Common myeloid progenitor, CD34-positive (primary cell): ENCODE measurements at regions not wholly inside any gene's neighbourhood (a gene's known extent, or its start where the extent isn't known, plus 50 kb on each side); places are given as distances from the start of the nearest gene placed in this dataset.

Experiments
- CTCF ChIA-PET: fragments of 350-600 bp; sonication (Branson Sonifier 250); formaldehyde crosslinking; loops from one replicate; lab custom pipeline; 2021; ENCODE audit warnings: antibody characterized with exemption; lab: Charles Lee
- POLR2A ChIA-PET: fragments of 350-600 bp; sonication (Branson Sonifier 250); formaldehyde crosslinking; loops from one replicate; lab custom pipeline; 2021; ENCODE audit warnings: antibody characterized with exemption; lab: Charles Lee
- DNase-seq, 3 donors: peaks; one replicate each; pipeline versions ENCODE4 v3.0.0 to v3.0.0-alpha.2; 2013
- H3K27ac ChIP-seq, 2 experiments: 1 replicate in 1 of 2; 2 replicates in 1 of 2; pipeline ENCODE4 v1.7.0; 2013; ENCODE audit warnings: inconsistent platforms in 2 of 2, low read length in 2 of 2, mild to moderate bottlenecking in 2 of 2, low read depth in 1 of 2, moderate library complexity in 1 of 2; ENCODE audit not compliant: severe bottlenecking in 2 of 2, insufficient read depth in 1 of 2, poor library complexity in 1 of 2
- H3K27me3 ChIP-seq, 5 experiments: replicated peaks in 2 of 5; 1 replicate in 3 of 5; 2 replicates in 2 of 5; pipeline versions ENCODE4 v1.6.1 to v1.7.0; 2013; ENCODE audit warnings: low read length in 4 of 5, mild to moderate bottlenecking in 2 of 5, moderate library complexity in 2 of 5, inconsistent platforms in 1 of 5; ENCODE audit not compliant: insufficient read depth in 5 of 5, control insufficient read depth in 4 of 5
- H3K36me3 ChIP-seq, 4 experiments: 1 replicate in 2 of 4; 2 replicates in 2 of 4; pipeline versions ENCODE4 v1.6.1 to v1.7.0; 2013; ENCODE audit warnings: low read length in 3 of 4, control low read depth in 1 of 4, mild to moderate bottlenecking in 1 of 4; ENCODE audit not compliant: control insufficient read depth in 4 of 4, insufficient read depth in 4 of 4
- H3K4me1 ChIP-seq, 4 experiments: 1 replicate in 3 of 4; 2 replicates in 1 of 4; pipeline versions ENCODE4 v1.6.1 to v1.7.1; 2013; ENCODE audit warnings: low read length in 3 of 4, mild to moderate bottlenecking in 3 of 4, control low read depth in 1 of 4, inconsistent platforms in 1 of 4, moderate library complexity in 1 of 4; ENCODE audit not compliant: control insufficient read depth in 4 of 4, insufficient read depth in 4 of 4; ENCODE audit errors: control extremely low read depth in 1 of 4
- H3K4me3 ChIP-seq, 7 experiments: 1 replicate in 4 of 7; 2 replicates in 3 of 7; pipeline versions ENCODE4 v1.5.1 to v1.7.0; 2013; ENCODE audit warnings: mild to moderate bottlenecking in 7 of 7, low read length in 6 of 7, moderate library complexity in 6 of 7, inconsistent platforms in 2 of 7, low read depth in 2 of 7, control low read depth in 1 of 7; ENCODE audit not compliant: insufficient read depth in 4 of 7, control insufficient read depth in 1 of 7; ENCODE audit errors: extremely low read depth in 1 of 7
- H3K9me3 ChIP-seq, 5 experiments: 1 replicate in 4 of 5; 2 replicates in 1 of 5; pipeline versions ENCODE4 v1.6.1 to v1.7.1; 2013; ENCODE audit warnings: low read length in 4 of 5, mild to moderate bottlenecking in 2 of 5, inconsistent platforms in 1 of 5, low read depth in 1 of 5, moderate library complexity in 1 of 5; ENCODE audit not compliant: control insufficient read depth in 4 of 5, insufficient read depth in 2 of 5; ENCODE audit errors: control extremely low read depth in 1 of 5
- WGBS: methylation state at CpG from one replicate; pipeline ENCODE4 v1.1.5; 2013; ENCODE audit not compliant: insufficient coverage; 5-methylcytosine and 5-hydroxymethylcytosine counted together

DNA sequence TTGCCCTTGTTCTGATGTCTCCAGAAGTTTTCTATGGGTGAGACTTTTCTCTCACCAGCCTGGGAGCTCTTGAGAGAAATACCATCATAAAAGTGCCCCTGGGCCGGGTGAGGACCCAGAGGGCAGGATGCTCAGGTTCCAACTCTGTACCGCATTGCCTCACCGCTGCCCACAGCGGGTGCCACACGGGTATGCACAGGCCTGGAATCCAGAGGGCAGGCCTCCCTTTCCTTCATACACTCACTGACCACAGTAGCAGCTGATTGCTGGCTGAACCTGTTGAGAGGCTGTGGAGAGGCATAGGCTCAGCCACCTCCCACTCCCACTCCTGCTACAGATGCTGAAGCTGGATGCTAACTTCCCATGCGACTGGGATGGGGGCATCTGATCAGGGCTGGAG, 293.8 kb downstream of the CYP26B1 start:
- no peak for DNase-seq
- no peaks in the 10 kb centered on the region for H3K4me1 ChIP-seq
- H3K4me3 ChIP-seq = no peak overlapping the region
- CTCF ChIA-PET = no interaction called here
- H3K27me3 ChIP-seq = peaks cover 0 to 37% (median 9%) of the 10 kb centered on the region in 5 experiments
- WGBS = 100% methylated on average over 3 of the region's 6 CpGs
- H3K9me3 ChIP-seq = peaks cover 0 to 8% (median 1%) of the 10 kb centered on the region in 5 experiments
- no peak overlapping the region for H3K27ac ChIP-seq
- H3K36me3 ChIP-seq = no peaks in the 10 kb centered on the region
- POLR2A ChIA-PET = no interaction called here

- peaks cover 0 to 37% (median 9%) of the 10 kb centered on the region in 5 experiments for H3K27me3 ChIP-seq
- no peaks in the 10 kb centered on the region for H3K4me1 ChIP-seq
- no peak overlapping the region for H3K4me3 ChIP-seq
- CTCF ChIA-PET = no interaction called here
- no peak overlapping the region for H3K27ac ChIP-seq
- H3K36me3 ChIP-seq = no peaks in the 10 kb centered on the region
- no peak for DNase-seq
- peaks cover 0 to 8% (median 1%) of the 10 kb centered on the region in 5 experiments for H3K9me3 ChIP-seq
- WGBS = 38% methylated on average over 25 of the region's 32 CpGs
- POLR2A ChIA-PET = interaction anchor here (0.5 kb wide), 1 partner anchor 11 kb away, joined by 3 read pairs; no protein-coding TSS in a partner anchor
Measured at GRCh38 chr2:71852141-71852711, 295.4 kb downstream of the CYP26B1 start.

- 83% methylated on average over 5 of the region's 8 CpGs for WGBS
- no peaks in the 10 kb centered on the region for H3K36me3 ChIP-seq
- POLR2A ChIA-PET = no interaction called here
- peaks cover 0 to 8% (median 1%) of the 10 kb centered on the region in 5 experiments for H3K9me3 ChIP-seq
- no peak overlapping the region for H3K27ac ChIP-seq
- CTCF ChIA-PET = no interaction called here
- no peak overlapping the region for H3K4me3 ChIP-seq
- H3K4me1 ChIP-seq = no peaks in the 10 kb centered on the region
- peaks cover 0 to 37% (median 9%) of the 10 kb centered on the region in 5 experiments for H3K27me3 ChIP-seq
- no peak for DNase-seq
Measured at GRCh38 chr2:71851094-71851750, 296.4 kb downstream of the CYP26B1 start.

GRCh38 chr2:71850306-71850801, 297.3 kb downstream of the CYP26B1 start:
- Histone ChIP-seq H3K9me3 (peaks cover 0 to 2% (median 1%) of the 10 kb centered on the region in 5 experiments), H3K4me3 (no peak overlapping the region), H3K4me1 (no peaks in the 10 kb centered on the region), H3K36me3 (no peaks in the 10 kb centered on the region), H3K27ac (no peak overlapping the region), H3K27me3 (peaks cover 0 to 37% (median 9%) of the 10 kb centered on the region in 5 experiments)
- POLR2A ChIA-PET = no interaction called here
- 84% methylated on average over 3 of the region's 8 CpGs for WGBS
- no peak for DNase-seq
- CTCF ChIA-PET = no interaction called here

- POLR2A ChIA-PET = no interaction called here
- CTCF ChIA-PET = no interaction called here
- 90% methylated on average over 8 of the region's 10 CpGs for WGBS
- H3K27me3 ChIP-seq = peaks cover 0 to 37% (median 9%) of the 10 kb centered on the region in 5 experiments
- H3K36me3 ChIP-seq = no peaks in the 10 kb centered on the region
- H3K9me3 ChIP-seq = peaks cover 0 to 1% (median 0%) of the 10 kb centered on the region in 5 experiments
- H3K4me1 ChIP-seq = no peaks in the 10 kb centered on the region
- H3K4me3 ChIP-seq = no peak overlapping the region
- no peak for DNase-seq
- no peak overlapping the region for H3K27ac ChIP-seq
Measured at GRCh38 chr2:71849607-71850305, 297.9 kb downstream of the CYP26B1 start.

DNA sequence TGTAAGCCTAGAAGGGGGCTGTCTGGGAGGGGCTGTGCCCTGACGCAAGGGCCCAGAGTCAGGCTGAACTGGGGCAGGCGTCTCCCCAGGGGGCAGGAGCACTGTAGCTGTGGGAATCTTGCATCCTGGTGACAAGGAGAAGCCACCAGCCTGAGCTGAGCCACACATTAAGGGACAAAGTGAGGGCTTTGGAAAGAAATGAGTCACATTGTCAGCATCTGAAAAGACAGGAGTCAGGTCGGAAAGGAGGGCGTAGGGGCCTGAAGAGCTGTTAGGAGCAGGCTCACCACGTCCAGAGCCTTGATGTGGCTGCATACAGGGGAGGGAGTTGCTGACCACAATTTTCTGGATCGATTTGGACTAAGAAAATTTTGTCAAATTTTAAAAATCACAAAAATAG, 298.6 kb downstream of the CYP26B1 start:
- DNase-seq = no peak
- POLR2A ChIA-PET = no interaction called here
- Histone ChIP-seq H3K36me3 (no peaks in the 10 kb centered on the region), H3K9me3 (peaks cover 0 to 1% (median 0%) of the 10 kb centered on the region in 5 experiments), H3K4me1 (no peaks in the 10 kb centered on the region), H3K27me3 (peaks cover 0 to 37% (median 9%) of the 10 kb centered on the region in 5 experiments), H3K4me3 (no peak overlapping the region), H3K27ac (no peak overlapping the region)
- WGBS = 93% methylated on average over 5 of the region's 6 CpGs
- CTCF ChIA-PET = no interaction called here
